HCEC 1CT (cell line): ENCODE measurements at regions not wholly inside any gene's neighbourhood (a gene's known extent, or its start where the extent isn't known, plus 50 kb on each side); places are given as distances from the start of the nearest gene placed in this dataset.

ENCODE experiments used
- DNase-seq: peaks from one replicate; pipeline ENCODE4 v3.0.0-alpha.2; 2017

GRCh38 chr2:46850742-46851141 is 64.9 kb downstream of the MCFD2 start:
- peak; percentile 69 for DNase-seq

GRCh38 chr2:46849721-46850556 is 65.7 kb downstream of the MCFD2 start:
- DNase-seq: peak; percentile 61

GRCh38 chr2:46849046-46849715 is 66.4 kb downstream of the MCFD2 start:
- DNase-seq: no peak

- DNase-seq: no peak
These were observed 67.2 kb downstream of the MCFD2 start for GRCh38 chr2:46848447-46848846.

- peak; percentile 87 for DNase-seq
These were observed 67.7 kb downstream of the MCFD2 start for GRCh38 chr2:46847726-46848412.

GRCh38 chr2:46847185-46847710 is 68.4 kb downstream of the MCFD2 start:
- peak; percentile 86 for DNase-seq

- no peak for DNase-seq
These were observed 69.1 kb downstream of the MCFD2 start for GRCh38 chr2:46846536-46846935.

- no peak for DNase-seq
These were observed 69.8 kb downstream of the MCFD2 start for GRCh38 chr2:46845542-46846486.

GRCh38 chr2:46844443-46844842 is 71.2 kb downstream of the MCFD2 start:
- DNase-seq: no peak

- DNase-seq: no peak
These were observed 71.6 kb downstream of the MCFD2 start for GRCh38 chr2:46844034-46844433.

GRCh38 chr2:46843316-46843715 is 72.3 kb downstream of the MCFD2 start:
- no peak for DNase-seq

GRCh38 chr2:46842876-46843275 is 72.7 kb downstream of the MCFD2 start:
- DNase-seq: no peak

GRCh38 chr2:46841621-46842020 is 74.0 kb downstream of the MCFD2 start:
- no peak for DNase-seq

GRCh38 chr2:46839045-46839444 is 76.6 kb downstream of the MCFD2 start:
- DNase-seq: no peak

GRCh38 chr2:46837704-46838103 is 77.9 kb downstream of the MCFD2 start:
- no peak for DNase-seq

GRCh38 chr2:46837112-46837454 is 78.5 kb downstream of the MCFD2 start:
- DNase-seq: no peak

GRCh38 chr2:46836295-46837111 is 79.1 kb downstream of the MCFD2 start:
- DNase-seq: no peak

GRCh38 chr2:46835520-46835919 is 80.1 kb downstream of the MCFD2 start:
- no peak for DNase-seq

GRCh38 chr2:46832543-46832942 is 83.1 kb downstream of the MCFD2 start:
- DNase-seq: no peak

- DNase-seq: no peak
These were observed 83.7 kb downstream of the MCFD2 start for GRCh38 chr2:46831869-46832265.

GRCh38 chr2:46831051-46831868 is 84.3 kb downstream of the MCFD2 start:
- peak; percentile 80 for DNase-seq
